Liver (tissue), 3 donors: ENCODE measurements at regions not wholly inside any gene's neighbourhood (a gene's known extent, or its start where the extent isn't known, plus 50 kb on each side); places are given as distances from the start of the nearest gene placed in this dataset.

Experiments
- ATF3 ChIP-seq: IDR thresholded peaks from 2 replicates; pipeline ENCODE4 v1.6.1; 2016; ENCODE audit warnings: antibody characterized with exemption
- CTCF ChIP-seq: fragments of 150-350 bp; IDR thresholded peaks from 2 replicates; pipeline ENCODE4 v1.5.1; 2017; ENCODE audit warnings: improper control_type of control experiment, low read depth, low read length; ENCODE audit not compliant: missing input control
- EGR1 ChIP-seq, 2 donors: IDR thresholded peaks; 2 replicates each; pipeline ENCODE4 v1.6.1; 2016 to 2018; ENCODE audit warnings: antibody characterized with exemption in 2 of 2, low read depth in 2 of 2
- GABPA ChIP-seq, 2 donors: IDR thresholded peaks in 1 of 2; conservative IDR thresholded peaks in 1 of 2; 2 replicates each; pipeline ENCODE4 v1.6.1; 2016; ENCODE audit warnings: antibody characterized with exemption in 2 of 2, mild to moderate bottlenecking in 1 of 2, moderate library complexity in 1 of 2
- JUND ChIP-seq, 2 donors: IDR thresholded peaks; 2 replicates each; pipeline ENCODE4 v1.6.1; 2016; ENCODE audit warnings: antibody characterized with exemption in 2 of 2
- MAX ChIP-seq: IDR thresholded peaks from 2 replicates; pipeline ENCODE4 v1.6.1; 2016; ENCODE audit warnings: antibody characterized with exemption
- REST ChIP-seq: IDR thresholded peaks from 2 replicates; pipeline ENCODE4 v1.6.1; 2016; ENCODE audit warnings: antibody characterized with exemption, mild to moderate bottlenecking
- SP1 ChIP-seq: IDR thresholded peaks from 2 replicates; pipeline ENCODE4 v1.6.1; 2018; ENCODE audit warnings: antibody characterized with exemption, mild to moderate bottlenecking
- TAF1 ChIP-seq: conservative IDR thresholded peaks from 2 replicates; pipeline ENCODE4 v1.6.1; 2016; ENCODE audit warnings: antibody characterized with exemption, mild to moderate bottlenecking
- YY1 ChIP-seq: IDR thresholded peaks from 2 replicates; pipeline ENCODE4 v1.6.1; 2016; ENCODE audit warnings: antibody characterized with exemption, mild to moderate bottlenecking
- donor health status: healthy.
- donor health status: healthy.

- no peak for TF ChIP-seq REST
- no peak for TF ChIP-seq CTCF
- TF ChIP-seq TAF1, result no peak
- no peak for TF ChIP-seq SP1
- TF ChIP-seq EGR1 (IDR thresholded peaks at IDR 0.05; ENCODE audit: low read depth in 2 of 2), result no peak
- no peak for TF ChIP-seq YY1
- no peak for TF ChIP-seq ATF3
- TF ChIP-seq JUND (IDR thresholded peaks at IDR 0.05), result no peak
- TF ChIP-seq MAX, result no peak
- TF ChIP-seq GABPA (IDR thresholded peaks at IDR 0.05 in 1 of 2, conservative IDR thresholded peaks at IDR 0.05 in 1 of 2), result no peak
Observed at GRCh38 chr13:97885641-97886040, 67.8 kb upstream of the IPO5 start.
